ENCODE measurements at regions not wholly inside any gene's neighbourhood (a gene's known extent, or its start where the extent isn't known, plus 50 kb on each side); places are given as distances from the start of the nearest gene placed in this dataset.
A peak's percentile ranks its signal among the peaks of the same experiment; 100 is the strongest.

DNA sequence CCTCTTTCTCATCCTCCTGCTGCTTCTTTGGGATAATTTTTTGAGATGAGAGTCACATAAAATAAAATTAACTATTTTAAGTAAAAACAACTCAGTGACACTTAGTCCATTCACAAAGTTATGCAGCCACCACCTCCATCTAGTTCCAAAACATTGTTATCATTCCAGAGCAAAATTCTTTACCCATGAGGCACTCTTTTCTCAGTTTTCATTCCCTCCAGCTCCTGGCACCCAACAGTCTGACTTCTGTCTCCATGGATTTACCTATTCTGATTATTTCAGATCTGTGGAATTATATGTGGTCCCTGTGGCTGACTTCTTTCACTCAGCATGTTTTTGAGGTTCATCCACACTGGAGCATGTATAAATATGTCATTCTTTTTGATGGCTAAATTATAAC, 239.9 kb upstream of the DYNLRB2 start:
- no peak for DNase-seq (ENCODE audit: low read depth)

DNA sequence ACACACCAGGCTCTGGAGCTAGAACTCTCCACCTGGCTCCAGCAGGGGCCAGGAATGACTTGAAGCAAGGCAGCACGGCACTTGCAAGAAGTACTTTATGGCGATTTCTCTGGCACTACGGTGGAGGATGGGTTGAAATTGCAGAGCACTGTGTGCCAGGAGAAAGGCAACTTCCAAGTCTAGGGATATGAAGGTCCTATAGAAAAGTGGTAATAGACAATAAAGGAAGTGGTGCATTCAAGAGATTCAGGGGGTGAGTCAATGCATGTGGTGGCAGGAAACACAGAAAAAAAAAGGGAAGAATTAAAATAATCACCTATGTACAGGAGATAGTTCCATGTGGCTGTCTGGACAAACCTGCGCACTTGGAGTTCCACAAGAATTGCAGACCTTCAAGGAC, 240.3 kb upstream of the DYNLRB2 start:
- no peak for DNase-seq (ENCODE audit: low read depth)

DNA sequence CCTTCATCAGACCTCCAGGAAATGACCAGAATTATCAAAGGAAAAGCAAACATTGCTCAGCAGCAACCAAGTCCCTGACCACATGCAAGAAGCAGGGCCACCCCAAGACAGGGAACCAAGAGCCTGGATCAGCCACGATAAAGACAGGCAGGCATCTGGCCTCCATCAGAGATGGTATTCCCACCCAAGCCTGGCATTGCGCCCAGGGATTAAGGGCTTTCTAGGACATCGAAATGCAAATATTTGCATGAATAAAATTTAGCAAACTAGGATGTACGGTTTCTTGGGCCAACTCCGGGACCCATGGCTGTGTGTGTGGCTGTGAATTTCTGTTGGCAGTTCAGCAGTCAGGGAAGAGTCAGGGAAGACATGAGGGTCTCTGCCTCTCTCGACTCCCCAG, 241.4 kb upstream of the DYNLRB2 start:
- no peak for DNase-seq (ENCODE audit: low read depth)

DNA sequence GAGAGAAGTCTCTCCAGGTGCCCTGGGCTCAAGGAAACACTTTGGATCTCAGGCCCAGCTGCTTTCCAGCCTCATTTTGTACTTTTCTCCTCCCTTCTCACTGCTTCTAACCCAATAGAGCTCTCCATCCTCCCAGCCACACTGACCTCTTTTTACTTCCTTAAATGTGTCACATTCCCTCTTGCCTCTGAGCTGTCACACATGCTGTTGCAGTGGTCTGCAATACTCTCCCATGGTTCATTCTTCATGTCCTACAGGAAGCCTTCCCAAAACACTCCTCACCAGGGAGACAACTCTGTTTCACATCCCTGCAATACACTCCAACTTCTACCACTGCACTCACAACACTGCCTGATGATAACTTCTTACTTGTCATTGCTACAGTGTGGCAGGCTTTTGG, 242.1 kb upstream of the DYNLRB2 start:
- DNase-seq (ENCODE audit: low read depth) = no peak

GRCh38 chr16:80296034-80296433, 244.8 kb upstream of the DYNLRB2 start:
- DNase-seq (ENCODE audit: low read depth) = no peak

DNA sequence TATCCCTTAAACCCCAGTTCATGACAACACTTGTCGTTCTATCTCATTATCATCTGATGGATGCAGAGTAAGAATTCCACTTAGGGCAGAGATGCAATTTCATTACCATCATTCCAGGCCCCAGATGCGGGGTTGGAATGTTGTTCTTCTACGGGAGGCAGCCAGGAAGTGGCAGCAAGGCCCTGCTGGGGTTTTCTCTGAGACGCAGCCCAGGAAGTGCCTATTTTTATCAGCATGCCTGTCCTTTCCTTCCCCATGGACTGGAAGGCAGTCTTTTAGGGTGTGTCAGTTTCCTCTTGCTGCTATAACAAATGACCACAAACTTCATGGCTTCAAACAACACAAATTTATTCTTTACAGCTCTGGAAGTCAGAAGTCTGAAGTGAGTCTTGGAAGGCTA, 246.6 kb upstream of the DYNLRB2 start:
- DNase-seq (ENCODE audit: low read depth) = no peak

GRCh38 chr16:80288616-80289015, 252.2 kb upstream of the DYNLRB2 start:
- DNase-seq (ENCODE audit: low read depth) = no peak

GRCh38 chr16:80287674-80288073, 253.1 kb upstream of the DYNLRB2 start:
- DNase-seq (ENCODE audit: low read depth) = no peak

DNA sequence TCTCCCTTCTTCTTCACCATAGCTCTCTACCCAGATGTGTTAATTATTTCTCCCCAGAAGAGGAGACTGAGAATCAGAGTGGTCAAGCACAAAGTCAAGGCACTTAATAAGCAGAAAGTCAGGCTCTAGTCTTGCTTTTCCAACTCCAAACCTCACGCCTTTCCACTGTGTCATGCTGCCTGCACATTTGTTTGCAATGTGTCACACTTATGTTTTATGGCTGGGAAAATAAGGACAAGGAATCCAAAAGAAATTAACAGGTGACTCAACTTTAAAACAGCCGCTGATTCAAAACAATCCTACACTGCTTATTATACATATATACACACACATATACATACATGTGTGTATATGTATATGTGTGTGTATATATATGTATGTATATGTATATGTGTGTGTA, 255.7 kb upstream of the DYNLRB2 start:
- no peak for DNase-seq (ENCODE audit: low read depth)

DNA sequence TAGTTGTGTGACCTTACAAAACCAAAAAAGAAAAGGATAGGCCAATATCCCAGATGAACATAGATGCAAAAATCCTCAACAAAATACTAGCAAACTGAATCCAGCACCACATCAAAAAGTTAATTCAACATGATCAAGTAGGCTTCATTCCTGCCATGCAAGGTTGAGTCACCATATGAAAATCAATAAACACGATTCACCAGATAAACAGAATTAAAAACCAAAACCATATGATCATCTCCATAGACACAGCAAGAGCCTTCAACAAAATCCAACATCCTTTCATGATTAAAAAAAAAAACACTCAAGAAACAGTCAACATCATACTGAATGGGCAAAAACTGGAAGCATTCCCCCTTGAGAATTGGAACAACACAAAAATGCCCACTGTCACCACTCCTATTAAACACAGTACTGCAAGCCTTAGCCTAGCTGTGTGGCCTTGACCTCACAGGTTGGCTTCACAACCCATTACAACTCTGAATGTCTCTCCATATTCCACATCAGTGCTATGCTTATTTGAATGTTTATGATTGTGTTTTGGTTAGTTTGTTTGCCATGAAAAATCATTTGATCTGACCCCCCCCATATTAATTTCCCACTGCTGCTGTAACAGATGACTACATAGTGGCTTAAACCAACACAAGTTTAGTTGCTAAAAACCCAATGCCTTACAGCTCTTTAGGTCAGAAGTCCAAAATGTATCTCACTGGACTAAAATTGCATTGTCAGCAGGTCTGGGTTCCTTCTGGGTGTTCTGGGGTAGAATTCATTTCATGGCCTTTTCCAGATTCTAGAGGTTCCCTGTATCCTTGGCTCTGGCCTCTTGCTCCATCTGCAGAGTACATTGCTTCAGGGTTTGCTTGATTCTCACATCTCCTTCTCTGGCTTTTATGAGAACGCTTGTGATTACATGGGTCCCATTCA, 257.1 kb upstream of the DYNLRB2 start:
- DNase-seq (ENCODE audit: low read depth) = no peak

DNA sequence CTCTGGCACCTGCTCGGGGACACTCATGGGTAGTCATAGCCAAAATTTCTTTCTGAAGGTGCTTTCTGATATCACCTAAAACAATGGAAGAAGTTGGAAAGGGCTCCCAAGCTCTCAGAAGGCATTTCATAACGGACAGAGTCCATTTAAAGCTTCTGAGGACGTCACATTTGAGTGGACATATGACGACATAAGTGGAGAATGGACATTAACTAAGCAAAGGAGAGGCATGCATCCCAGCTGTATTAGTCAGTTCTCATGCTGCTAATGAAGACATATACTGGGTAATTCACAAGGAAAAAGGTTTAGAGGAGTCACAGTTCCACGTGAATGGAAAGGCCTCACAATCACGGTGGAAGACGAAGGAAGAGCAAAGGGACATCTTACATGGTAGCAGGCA, 260.2 kb upstream of the DYNLRB2 start:
- DNase-seq (ENCODE audit: low read depth) = no peak

GRCh38 chr16:80279656-80280055, 261.1 kb upstream of the DYNLRB2 start:
- DNase-seq (ENCODE audit: low read depth) = no peak

DNA sequence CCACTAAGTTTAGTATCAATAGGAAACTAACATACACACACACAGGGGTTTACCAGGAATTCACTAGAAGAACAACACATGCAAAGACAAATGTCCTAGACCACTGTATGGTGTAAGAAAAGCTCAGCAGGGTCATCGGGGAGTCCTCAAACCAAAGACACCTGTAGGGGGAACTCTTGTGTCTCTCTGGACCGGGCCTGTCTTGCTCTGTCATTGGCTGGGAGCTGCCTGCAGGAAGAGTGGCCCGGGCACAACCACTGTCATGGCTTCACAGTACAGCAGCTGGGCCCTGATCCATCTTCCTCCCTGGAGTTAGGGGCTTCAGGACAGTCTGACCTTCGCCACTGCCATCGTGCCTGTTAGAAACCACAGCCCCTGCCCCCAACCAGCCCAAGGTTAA, 263.6 kb upstream of the DYNLRB2 start:
- no peak for DNase-seq (ENCODE audit: low read depth)

DNA sequence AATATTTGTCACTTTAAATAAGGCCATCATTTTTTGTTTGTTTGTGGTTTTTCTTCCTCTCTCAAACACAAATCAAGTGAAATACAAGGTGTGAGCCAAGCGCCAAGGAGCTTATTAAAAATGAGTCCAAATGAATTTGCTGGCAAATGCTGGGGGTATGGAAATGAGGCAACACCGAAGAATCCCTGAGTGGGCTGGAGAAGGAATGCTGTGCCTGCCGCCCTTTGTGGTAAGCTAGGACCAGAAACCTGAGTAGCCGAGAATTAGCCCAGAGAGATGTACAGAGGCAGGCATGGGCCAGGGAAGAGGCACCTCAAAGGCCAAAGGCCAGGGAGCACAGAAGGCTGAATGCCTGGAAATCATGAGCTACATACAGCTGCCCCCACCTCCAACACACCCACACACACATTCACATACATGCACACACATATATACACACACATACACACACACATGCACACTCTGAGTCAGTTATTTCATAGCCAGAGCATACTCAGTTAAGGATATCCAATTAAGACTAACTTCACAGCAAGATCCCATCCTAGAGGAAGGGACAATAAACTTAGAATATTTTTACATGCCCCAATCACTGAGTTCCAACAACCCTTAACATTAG, 266.1 kb upstream of the DYNLRB2 start:
- DNase-seq (ENCODE audit: low read depth) = no peak

DNA sequence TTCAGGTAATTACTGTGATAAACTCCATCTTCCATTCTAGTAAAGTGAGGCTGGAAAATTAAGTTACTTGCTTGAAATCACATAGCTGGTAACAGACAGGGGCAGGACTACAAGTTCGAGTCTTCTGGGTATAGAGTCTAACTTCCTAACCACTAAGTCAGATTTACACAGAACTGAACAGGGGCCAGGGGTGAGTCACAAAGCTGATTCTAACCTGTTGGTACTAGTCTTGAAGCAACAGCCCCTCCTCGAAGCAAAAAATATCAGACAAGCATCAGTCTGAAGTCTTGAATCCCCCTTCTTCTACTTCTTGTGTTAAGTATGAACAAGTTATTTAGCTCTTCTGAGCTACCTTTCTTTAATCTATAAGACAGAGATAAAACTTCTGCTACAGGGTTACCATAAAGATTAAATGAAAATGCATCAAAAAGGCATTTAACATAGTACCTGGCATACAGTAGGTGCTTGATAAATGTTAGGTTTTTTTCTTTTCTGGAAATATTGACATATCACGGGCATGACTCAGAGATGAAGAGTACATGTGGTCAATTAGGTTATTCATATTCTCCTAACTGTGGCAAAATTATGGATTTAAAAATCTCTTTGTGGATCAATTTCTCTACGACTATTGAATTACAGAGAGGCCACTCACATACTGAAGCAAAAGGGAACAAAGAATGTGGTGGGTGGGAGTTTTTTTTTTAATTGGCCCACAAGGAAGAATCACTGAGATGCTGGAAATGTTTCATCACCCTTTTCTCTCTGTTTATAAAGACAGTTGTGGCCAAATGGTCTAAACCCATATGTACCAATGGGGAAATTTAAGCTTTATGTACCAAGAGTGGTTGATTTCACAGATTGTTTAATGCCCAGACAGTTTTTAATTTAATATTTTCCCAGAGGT, 266.9 kb upstream of the DYNLRB2 start:
- DNase-seq (ENCODE audit: low read depth) = no peak

- peak; percentile 34 for DNase-seq (ENCODE audit: low read depth)
Measured at GRCh38 chr16:80265624-80266306, 275.0 kb upstream of the DYNLRB2 start.

DNA sequence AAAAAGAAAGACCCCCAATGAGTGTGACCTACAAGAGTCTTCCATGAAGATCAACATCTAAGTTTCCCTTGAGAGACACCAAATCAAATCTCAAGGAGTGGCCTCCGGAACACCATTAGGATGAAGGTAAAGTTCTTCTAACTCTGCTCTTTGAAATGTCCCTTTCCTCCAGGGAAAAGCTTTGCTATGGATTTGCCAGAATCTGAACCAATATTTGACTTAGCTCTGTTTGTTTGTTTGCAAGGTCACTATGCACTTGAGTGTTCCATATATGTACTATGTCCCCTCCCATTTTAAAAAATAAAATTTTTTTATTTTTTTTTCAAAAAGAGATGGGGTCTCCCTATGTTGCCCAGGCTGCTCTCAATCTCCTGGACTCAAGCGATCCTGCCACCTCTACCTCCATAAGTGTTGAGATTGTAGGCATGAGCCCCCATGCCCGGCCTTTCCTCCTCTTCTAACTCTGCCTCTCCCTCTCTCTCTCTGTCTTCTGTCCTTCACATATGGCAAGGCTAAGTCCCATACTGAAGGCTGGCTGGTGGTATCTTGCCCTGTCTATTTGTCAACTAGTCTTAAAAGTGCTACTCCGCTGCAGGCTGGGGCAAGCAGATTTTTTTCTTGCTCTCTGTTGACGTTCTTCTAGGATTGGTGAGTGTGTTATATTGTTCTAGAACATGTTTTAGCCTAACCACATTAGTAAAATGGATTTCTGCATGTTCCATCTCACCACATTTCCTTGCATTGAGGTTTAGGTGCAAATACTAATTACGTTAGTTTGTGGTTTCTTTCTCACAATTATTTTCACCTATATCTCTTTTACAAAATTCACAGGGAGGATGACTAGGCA, 276.7 kb upstream of the DYNLRB2 start:
- DNase-seq (ENCODE audit: low read depth) = no peak

- no peak for DNase-seq (ENCODE audit: low read depth)
Measured at GRCh38 chr16:80263181-80263823, 277.5 kb upstream of the DYNLRB2 start.

GRCh38 chr16:80260906-80261311, 279.9 kb upstream of the DYNLRB2 start:
- DNase-seq (ENCODE audit: low read depth) = no peak

- DNase-seq (ENCODE audit: low read depth) = no peak
Measured at GRCh38 chr16:80259290-80259805, 281.4 kb upstream of the DYNLRB2 start.

All from forelimb muscle (tissue), 1 donor.